Mesendoderm (in vitro differentiated cells): ENCODE measurements at regions not wholly inside any gene's neighbourhood (a gene's known extent, or its start where the extent isn't known, plus 50 kb on each side); places are given as distances from the start of the nearest gene placed in this dataset.

Experiments used
- DNase-seq: peaks from one replicate; pipeline ENCODE4 v3.0.0; 2013
- H2AK5ac ChIP-seq: 2 replicates; pipeline ENCODE4 v1.6.1; 2013; ENCODE audit warnings: low read length, inconsistent platforms
- H2BK120ac ChIP-seq: 2 replicates; pipeline ENCODE4 v1.6.1; 2013; ENCODE audit warnings: low read depth, mild to moderate bottlenecking, low read length, moderate library complexity, mixed read lengths
- H2BK15ac ChIP-seq: replicated peaks from 2 replicates; pipeline ENCODE4 v1.6.1; 2013; ENCODE audit warnings: low read depth, mild to moderate bottlenecking, moderate library complexity
- H2BK5ac ChIP-seq: 2 replicates; pipeline ENCODE4 v1.6.1; 2013; ENCODE audit warnings: low read length, inconsistent platforms
- H3K18ac ChIP-seq: 2 replicates; pipeline ENCODE4 v1.6.1; 2013; ENCODE audit warnings: mild to moderate bottlenecking, low read length, mixed read lengths
- H3K23ac ChIP-seq: one replicate; pipeline ENCODE4 v1.6.1; 2013; ENCODE audit warnings: low read length
- H3K27ac ChIP-seq: 2 replicates; pipeline ENCODE4 v1.5.1; 2013; ENCODE audit warnings: low read depth, mild to moderate bottlenecking, inconsistent platforms, low read length, moderate library complexity
- H3K27me3 ChIP-seq: 2 replicates; pipeline ENCODE4 v1.6.1; 2013; ENCODE audit warnings: low read length, control low read depth, mild to moderate bottlenecking, inconsistent platforms; ENCODE audit not compliant: insufficient read depth, poor library complexity
- H3K36me3 ChIP-seq: 2 replicates; pipeline ENCODE4 v1.6.1; 2013; ENCODE audit warnings: low read length, inconsistent platforms; ENCODE audit not compliant: control insufficient read depth, insufficient read depth
- H3K4ac ChIP-seq: one replicate; pipeline ENCODE4 v1.6.1; 2013; ENCODE audit warnings: low read depth, mild to moderate bottlenecking, low read length, moderate library complexity
- H3K4me1 ChIP-seq: 2 replicates; pipeline ENCODE4 v1.6.1; 2013; ENCODE audit warnings: low read depth, low read length, inconsistent platforms; ENCODE audit not compliant: control insufficient read depth
- H3K4me2 ChIP-seq: 2 replicates; pipeline ENCODE4 v1.6.1; 2013; ENCODE audit warnings: low read length
- H3K4me3 ChIP-seq: 2 replicates; pipeline ENCODE4 v1.5.1; 2013; ENCODE audit warnings: mild to moderate bottlenecking, low read length
- H3K56ac ChIP-seq: one replicate; pipeline ENCODE4 v1.6.1; 2013; ENCODE audit warnings: low read length
- H3K79me1 ChIP-seq: 2 replicates; pipeline ENCODE4 v1.6.1; 2013; ENCODE audit warnings: low read length, inconsistent platforms
- H3K79me2 ChIP-seq: 2 replicates; pipeline ENCODE4 v1.6.1; 2013; ENCODE audit warnings: mild to moderate bottlenecking, low read length; ENCODE audit not compliant: control insufficient read depth, insufficient read depth
- H3K9ac ChIP-seq: 2 replicates; pipeline ENCODE4 v1.6.1; 2013; ENCODE audit warnings: low read length, inconsistent platforms
- H4K5ac ChIP-seq: one replicate; pipeline ENCODE4 v1.6.1; 2013; ENCODE audit warnings: low read length
- H4K8ac ChIP-seq: one replicate; pipeline ENCODE4 v1.6.1; 2013; ENCODE audit warnings: low read depth, mild to moderate bottlenecking, control low read depth, low read length, moderate library complexity
- WGBS: extraction: QIAGEN DNeasy Blood & Tissue Kit; methylation state at CpG from one replicate; pipeline ENCODE4 v1.1.7; 2013; ENCODE audit warnings: low lambda C conversion rate, missing lambda C conversion rate; ENCODE audit not compliant: insufficient coverage; ENCODE audit errors: extremely low coverage; 5-methylcytosine and 5-hydroxymethylcytosine counted together

DNA sequence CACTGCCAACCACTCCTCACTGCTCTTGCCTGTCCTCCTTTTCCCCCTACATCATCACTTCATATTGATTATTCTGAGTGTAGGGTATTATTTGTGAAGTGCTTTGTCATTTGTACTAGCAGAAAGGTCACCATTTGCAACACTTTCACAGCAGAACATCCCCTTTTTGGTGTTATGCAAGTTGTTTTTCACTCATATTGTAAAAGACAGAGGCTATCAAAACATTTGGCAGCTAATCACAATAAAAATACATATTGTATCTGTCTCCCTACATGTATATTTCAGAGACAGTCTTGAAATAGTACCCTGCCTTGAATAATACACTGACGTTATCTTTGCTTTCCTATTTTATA lies 82.3 kb downstream of the ANXA1 start:
- Histone ChIP-seq H3K18ac (no peak overlapping the region), H3K23ac (no peak overlapping the region), H3K79me2 (no peaks in the 10 kb centered on the region), H2AK5ac (no peak overlapping the region), H3K4me1 (no peaks in the 10 kb centered on the region), H2BK120ac (no peak overlapping the region), H2BK15ac (no peak overlapping the region), H4K5ac (no peak overlapping the region), H4K8ac (no peak overlapping the region), H3K4ac (no peak overlapping the region), H3K27ac (no peak overlapping the region), H3K9ac (no peak overlapping the region), H3K4me3 (no peak overlapping the region), H3K79me1 (no peaks in the 10 kb centered on the region), H2BK5ac (no peak overlapping the region), H3K36me3 (no peaks in the 10 kb centered on the region), H3K56ac (no peak overlapping the region), H3K27me3 (no peaks in the 10 kb centered on the region), H3K4me2 (no peak overlapping the region)
- DNase-seq: no peak
- no CpG with 5 or more reads among the region's 1 CpG for WGBS

DNA sequence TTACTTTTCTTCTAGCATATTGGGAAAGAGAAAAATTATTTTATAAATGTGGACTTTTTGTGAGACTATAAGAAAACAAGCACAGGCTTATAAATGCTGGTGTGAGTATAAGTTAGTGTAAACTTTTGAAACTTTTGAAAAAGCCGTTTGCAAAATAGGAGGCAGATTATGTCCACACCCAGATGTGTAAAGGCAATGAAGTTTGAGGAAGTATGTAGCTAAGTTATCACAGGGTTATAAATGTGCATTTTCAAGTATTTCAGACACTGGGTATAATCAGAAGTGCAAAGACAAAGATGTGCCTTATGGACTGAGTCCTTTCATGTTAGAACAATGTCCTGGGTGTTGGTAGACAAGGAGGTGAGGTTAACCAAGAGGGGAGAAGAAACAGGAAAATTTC lies 85.5 kb downstream of the ANXA1 start:
- H3K4me3 ChIP-seq: no peak overlapping the region
- no peak overlapping the region for H3K4ac ChIP-seq
- no peaks in the 10 kb centered on the region for H3K4me1 ChIP-seq
- WGBS: no CpG with 5 or more reads among the region's 1 CpG
- no peaks in the 10 kb centered on the region for H3K36me3 ChIP-seq
- H3K18ac ChIP-seq: no peak overlapping the region
- no peaks in the 10 kb centered on the region for H3K27me3 ChIP-seq
- H3K9ac ChIP-seq: no peak overlapping the region
- DNase-seq: no peak
- no peaks in the 10 kb centered on the region for H3K79me1 ChIP-seq
- H2BK120ac ChIP-seq: no peak overlapping the region
- H2AK5ac ChIP-seq: no peak overlapping the region
- H4K5ac ChIP-seq: no peak overlapping the region
- no peak overlapping the region for H3K4me2 ChIP-seq
- H2BK15ac ChIP-seq: no peak overlapping the region
- no peaks in the 10 kb centered on the region for H3K79me2 ChIP-seq
- H3K56ac ChIP-seq: no peak overlapping the region
- no peak overlapping the region for H3K27ac ChIP-seq
- H3K23ac ChIP-seq: no peak overlapping the region
- H4K8ac ChIP-seq: no peak overlapping the region
- no peak overlapping the region for H2BK5ac ChIP-seq

DNA sequence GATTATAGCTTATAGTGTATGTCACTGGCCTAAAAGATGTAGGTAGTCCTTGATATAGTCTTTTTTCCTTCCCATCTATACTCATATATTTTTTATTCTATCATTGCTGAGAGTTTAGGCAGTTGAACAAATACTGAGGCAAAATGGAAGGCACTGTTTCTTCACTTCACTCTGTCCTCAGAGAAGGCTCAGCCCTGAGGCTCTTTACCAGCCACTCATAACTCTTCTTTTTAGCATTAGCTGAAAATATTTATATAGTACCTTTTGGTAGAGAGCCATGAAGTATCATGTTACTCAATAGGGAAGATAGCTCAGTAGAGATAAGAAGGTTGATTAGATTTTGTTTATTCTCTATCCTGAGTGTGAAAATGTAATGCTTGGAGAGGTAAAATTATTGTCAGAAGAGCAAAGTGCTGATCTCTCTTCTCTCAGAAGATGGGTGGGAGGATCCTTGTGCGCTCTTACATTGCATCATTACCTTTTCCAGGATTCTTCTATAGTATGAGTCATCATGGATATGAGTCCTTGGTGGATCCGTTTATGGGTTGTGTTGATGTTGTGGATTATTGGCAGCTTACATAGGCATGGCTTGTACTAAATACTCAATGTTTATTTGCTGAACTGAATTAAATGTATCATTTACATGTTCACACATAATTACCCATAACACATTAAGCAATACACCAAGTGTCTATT lies 88.1 kb downstream of the ANXA1 start:
- Histone ChIP-seq H3K4me3 (no peak overlapping the region), H3K9ac (no peak overlapping the region), H3K56ac (no peak overlapping the region), H2BK15ac (no peak overlapping the region), H3K4me1 (no peaks in the 10 kb centered on the region), H3K18ac (no peak overlapping the region), H3K27me3 (no peaks in the 10 kb centered on the region), H3K79me1 (no peaks in the 10 kb centered on the region), H3K4ac (no peak overlapping the region), H3K27ac (no peak overlapping the region), H3K23ac (no peak overlapping the region), H4K5ac (no peak overlapping the region), H2BK5ac (no peak overlapping the region), H4K8ac (no peak overlapping the region), H2BK120ac (no peak overlapping the region), H3K4me2 (no peak overlapping the region), H2AK5ac (no peak overlapping the region), H3K36me3 (no peaks in the 10 kb centered on the region), H3K79me2 (no peaks in the 10 kb centered on the region)
- WGBS: no CpG with 5 or more reads among the region's 2 CpGs
- DNase-seq: no peak

DNA sequence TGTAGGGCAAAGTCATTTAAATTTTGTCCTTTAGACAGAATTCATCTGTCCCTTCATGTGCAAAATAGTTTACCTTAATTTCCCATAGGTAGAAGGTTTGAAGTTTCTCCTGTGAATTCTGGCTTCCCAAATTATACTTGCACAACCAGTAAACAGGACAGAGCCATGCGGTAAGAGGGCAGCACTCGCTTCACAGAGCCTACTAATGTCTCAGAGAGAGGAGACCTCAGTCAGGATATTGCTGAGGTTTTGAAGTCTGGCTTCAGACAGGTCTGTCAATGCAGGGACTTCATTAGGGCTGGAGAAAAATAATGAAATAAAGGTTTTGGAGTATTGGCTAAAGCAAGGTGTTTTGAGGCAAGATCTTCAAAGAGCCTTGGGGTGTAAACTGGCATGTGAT lies 91.4 kb downstream of the ANXA1 start:
- no peak overlapping the region for H3K4ac ChIP-seq
- H4K8ac ChIP-seq: no peak overlapping the region
- no peak overlapping the region for H3K4me2 ChIP-seq
- no CpG with 5 or more reads among the region's 2 CpGs for WGBS
- H3K79me2 ChIP-seq: no peaks in the 10 kb centered on the region
- H3K4me1 ChIP-seq: no peaks in the 10 kb centered on the region
- no peaks in the 10 kb centered on the region for H3K36me3 ChIP-seq
- H3K79me1 ChIP-seq: no peaks in the 10 kb centered on the region
- no peak overlapping the region for H3K4me3 ChIP-seq
- H3K27ac ChIP-seq: no peak overlapping the region
- H3K27me3 ChIP-seq: no peaks in the 10 kb centered on the region
- H4K5ac ChIP-seq: no peak overlapping the region
- H3K9ac ChIP-seq: no peak overlapping the region
- H2BK120ac ChIP-seq: no peak overlapping the region
- no peak overlapping the region for H2BK5ac ChIP-seq
- no peak overlapping the region for H3K23ac ChIP-seq
- no peak overlapping the region for H3K56ac ChIP-seq
- no peak for DNase-seq
- H2BK15ac ChIP-seq: no peak overlapping the region
- H3K18ac ChIP-seq: no peak overlapping the region
- no peak overlapping the region for H2AK5ac ChIP-seq

DNA sequence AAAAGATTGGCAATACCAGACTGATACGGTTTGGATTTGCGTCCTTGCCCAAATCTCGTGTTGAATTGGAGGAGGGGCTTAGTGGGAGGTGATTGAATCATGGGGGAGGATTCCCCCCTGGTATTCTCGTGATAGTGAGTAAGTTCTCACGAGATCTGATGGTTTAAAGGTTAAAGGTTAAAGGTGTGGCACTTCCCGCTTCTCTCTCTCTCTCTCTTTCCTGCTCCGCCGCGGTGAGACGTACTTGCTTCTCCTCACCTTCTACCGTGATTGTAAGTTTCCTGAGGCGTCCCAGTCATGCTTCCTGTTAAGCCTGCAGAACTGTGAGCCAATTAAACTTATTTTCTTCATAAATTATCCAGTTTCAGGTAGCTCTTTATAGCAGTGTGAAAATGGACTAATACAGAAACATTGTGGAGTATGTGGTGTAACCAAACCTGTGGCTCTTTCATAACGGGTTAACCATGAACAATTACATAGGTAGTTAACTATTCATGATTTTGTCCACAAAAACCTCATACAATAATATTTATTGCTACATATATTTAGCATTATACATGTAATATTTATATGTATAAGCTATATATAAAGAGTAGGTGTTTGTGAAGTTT lies 107.5 kb downstream of the ANXA1 start:
- no peaks in the 10 kb centered on the region for H3K36me3 ChIP-seq
- no CpG with 5 or more reads among the region's 13 CpGs for WGBS
- no peak overlapping the region for H3K56ac ChIP-seq
- no peak overlapping the region for H4K8ac ChIP-seq
- H2AK5ac ChIP-seq: no peak overlapping the region
- H3K9ac ChIP-seq: no peak overlapping the region
- H3K27ac ChIP-seq: no peak overlapping the region
- no peak overlapping the region for H3K4ac ChIP-seq
- no peak overlapping the region for H2BK5ac ChIP-seq
- no peak overlapping the region for H3K18ac ChIP-seq
- H2BK15ac ChIP-seq: no peak overlapping the region
- H3K23ac ChIP-seq: no peak overlapping the region
- H3K27me3 ChIP-seq: no peaks in the 10 kb centered on the region
- no peak for DNase-seq
- H3K4me2 ChIP-seq: no peak overlapping the region
- no peaks in the 10 kb centered on the region for H3K4me1 ChIP-seq
- no peak overlapping the region for H4K5ac ChIP-seq
- no peaks in the 10 kb centered on the region for H3K79me2 ChIP-seq
- H2BK120ac ChIP-seq: no peak overlapping the region
- H3K79me1 ChIP-seq: no peaks in the 10 kb centered on the region
- no peak overlapping the region for H3K4me3 ChIP-seq

GRCh38 chr9:73260506-73260905 lies 108.8 kb downstream of the ANXA1 start:
- H3K18ac ChIP-seq: no peak overlapping the region
- no peak overlapping the region for H3K9ac ChIP-seq
- H3K4me2 ChIP-seq: no peak overlapping the region
- H2BK5ac ChIP-seq: no peak overlapping the region
- no peak overlapping the region for H2BK120ac ChIP-seq
- no peak overlapping the region for H3K27ac ChIP-seq
- H2BK15ac ChIP-seq: no peak overlapping the region
- H3K79me2 ChIP-seq: no peaks in the 10 kb centered on the region
- no peaks in the 10 kb centered on the region for H3K27me3 ChIP-seq
- H3K79me1 ChIP-seq: no peaks in the 10 kb centered on the region
- H3K4ac ChIP-seq: no peak overlapping the region
- H2AK5ac ChIP-seq: no peak overlapping the region
- H4K8ac ChIP-seq: no peak overlapping the region
- H3K4me3 ChIP-seq: no peak overlapping the region
- H3K36me3 ChIP-seq: no peaks in the 10 kb centered on the region
- H4K5ac ChIP-seq: no peak overlapping the region
- DNase-seq: no peak
- no peaks in the 10 kb centered on the region for H3K4me1 ChIP-seq
- no peak overlapping the region for H3K23ac ChIP-seq
- H3K56ac ChIP-seq: no peak overlapping the region
